T-cell (primary cell): ENCODE measurements at regions not wholly inside any gene's neighbourhood (a gene's known extent, or its start where the extent isn't known, plus 50 kb on each side); places are given as distances from the start of the nearest gene placed in this dataset.
"Not testable (repeated sequence)": the region's sequence is repeated elsewhere in the genome, so short reads cannot be mapped to it uniquely, and the experiment has no call there.

Experiments
- ATAC-seq, 4 experiments: fragments of 200-7000 bp in 3 of 4; fragments of 150-1000 bp in 1 of 4; cut with Tn5 transposase; replicated peaks in 1 of 4; 1 replicate in 3 of 4; 2 replicates in 1 of 4; pipeline ENCODE4 v1.10.0; 2021; ENCODE audit warnings: moderate library complexity in 3 of 4, mild to moderate bottlenecking in 2 of 4, moderate number of reproducible peaks in 1 of 4
- CTCF ChIA-PET, 2 donors: fragments of 300-600 bp; sonication (Branson Sonifier 250); formaldehyde crosslinking; loops; one replicate each; lab custom pipeline; 2022; ENCODE audit warnings: antibody characterized with exemption in 2 of 2; lab: Charles Lee
- POLR2A ChIA-PET, 2 donors: fragments of 300-600 bp; sonication (Branson Sonifier 250); formaldehyde crosslinking; loops; one replicate each; lab custom pipeline; 2022; ENCODE audit warnings: antibody characterized with exemption in 2 of 2; lab: Charles Lee
- DNase-seq, 35 experiments: peaks; one replicate each; pipeline versions ENCODE4 v3.0.0 to v3.0.0-alpha.2; 2013 to 2023
- H3K27ac ChIP-seq: one replicate; pipeline ENCODE4 v1.5.1; 2013; ENCODE audit warnings: low read length
- H3K27me3 ChIP-seq, 2 experiments: replicated peaks in 1 of 2; 1 replicate in 1 of 2; 2 replicates in 1 of 2; pipeline versions ENCODE4 v1.6.1 to v1.7.0; 2013; ENCODE audit warnings: low read length in 1 of 2, mixed read lengths in 1 of 2; ENCODE audit not compliant: control insufficient read depth in 2 of 2, insufficient read depth in 2 of 2; ENCODE audit errors: extremely low read depth in 1 of 2
- H3K36me3 ChIP-seq, 2 donors: 1 replicate in 1 of 2; 2 replicates in 1 of 2; pipeline versions ENCODE4 v1.6.1 to v1.7.0; 2013; ENCODE audit warnings: low read length in 1 of 2; ENCODE audit not compliant: control insufficient read depth in 2 of 2, insufficient read depth in 1 of 2; ENCODE audit errors: extremely low read depth in 1 of 2
- H3K4me1 ChIP-seq, 2 experiments: 1 replicate in 1 of 2; 2 replicates in 1 of 2; pipeline versions ENCODE4 v1.6.1 to v1.7.0; 2013; ENCODE audit warnings: low read length in 2 of 2, mixed read lengths in 1 of 2; ENCODE audit not compliant: insufficient read depth in 2 of 2, control insufficient read depth in 1 of 2; ENCODE audit errors: extremely low read depth in 1 of 2
- H3K4me3 ChIP-seq, 2 donors: 1 replicate in 1 of 2; 2 replicates in 1 of 2; pipeline versions ENCODE4 v1.5.1 to v1.7.0; 2013; ENCODE audit warnings: mild to moderate bottlenecking in 2 of 2, low read length in 1 of 2, moderate library complexity in 1 of 2; ENCODE audit not compliant: control insufficient read depth in 1 of 2; ENCODE audit errors: extremely low read depth in 1 of 2
- H3K9me3 ChIP-seq: 2 replicates; pipeline ENCODE4 v1.7.0; 2013
- H3K27ac Mint-ChIP-seq, 2 donors: one replicate each; pipeline ENCODE4 v1.8.0; 2020 to 2021; ENCODE audit warnings: mild to moderate bottlenecking in 2 of 2, mixed read lengths in 2 of 2
- H3K27me3 Mint-ChIP-seq, 2 donors: one replicate each; pipeline ENCODE4 v1.8.0; 2021 to 2022; ENCODE audit warnings: mixed read lengths in 2 of 2
- H3K36me3 Mint-ChIP-seq: one replicate; pipeline ENCODE4 v1.8.0; 2021; ENCODE audit warnings: mixed read lengths
- H3K4me1 Mint-ChIP-seq, 3 donors: one replicate each; pipeline ENCODE4 v1.8.0; 2020 to 2022; ENCODE audit warnings: mixed read lengths in 3 of 3, mild to moderate bottlenecking in 1 of 3
- H3K4me3 Mint-ChIP-seq, 3 donors: one replicate each; pipeline ENCODE4 v1.8.0; 2020 to 2022; ENCODE audit warnings: mild to moderate bottlenecking in 3 of 3, mixed read lengths in 3 of 3, moderate library complexity in 3 of 3
- H3K9me3 Mint-ChIP-seq, 3 donors: one replicate each; pipeline ENCODE4 v1.8.0; 2020 to 2022; ENCODE audit warnings: mixed read lengths in 3 of 3
- WGBS: methylation state at CpG from one replicate; pipeline ENCODE4 v1.1.5; 2013; ENCODE audit warnings: missing lambda C conversion rate; ENCODE audit not compliant: insufficient coverage; 5-methylcytosine and 5-hydroxymethylcytosine counted together

DNA sequence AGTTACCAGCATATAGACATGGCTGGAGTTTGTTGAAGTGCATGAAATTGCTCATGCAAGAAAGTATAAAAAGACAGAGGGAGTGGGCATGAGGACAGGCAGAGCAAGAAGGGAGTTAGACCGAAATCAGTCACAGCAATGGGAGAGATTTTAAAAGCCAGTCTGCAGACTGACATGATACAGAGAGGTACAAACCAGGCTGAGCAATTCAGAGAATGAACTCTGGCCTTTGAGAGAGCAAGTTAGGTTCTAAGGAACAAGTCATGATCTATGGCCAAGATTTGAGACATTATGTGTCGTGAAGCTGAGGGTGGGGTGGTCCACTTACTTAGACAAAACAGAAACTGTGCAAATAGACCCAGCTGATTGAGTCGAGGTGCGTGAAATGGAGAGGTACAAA, 93.4 kb upstream of the TSC22D1 start:
- Mint-ChIP-seq H3K4me1 (no peaks in the 10 kb centered on the region), H3K9me3 (no peaks in the 10 kb centered on the region), H3K4me3 (no peak overlapping the region), H3K27me3 (peaks cover 0 to 3% of the 10 kb centered on the region in 2 donors), H3K36me3 (no peaks in the 10 kb centered on the region), H3K27ac (no peak overlapping the region)
- DNase-seq (no peak), ATAC-seq (no peak)
- no peak overlapping the region for H3K27ac ChIP-seq
- 78% methylated on average over 4 of the region's 4 CpGs for WGBS
- ChIA-PET CTCF (no interaction called here), POLR2A (no interaction called here)
- H3K4me1 ChIP-seq: no peaks in the 10 kb centered on the region
- H3K36me3 ChIP-seq: no peaks in the 10 kb centered on the region
- peaks cover 0 to 4% of the 10 kb centered on the region in 2 experiments for H3K27me3 ChIP-seq
- no peaks in the 10 kb centered on the region for H3K9me3 ChIP-seq
- H3K4me3 ChIP-seq: no peak overlapping the region

DNA sequence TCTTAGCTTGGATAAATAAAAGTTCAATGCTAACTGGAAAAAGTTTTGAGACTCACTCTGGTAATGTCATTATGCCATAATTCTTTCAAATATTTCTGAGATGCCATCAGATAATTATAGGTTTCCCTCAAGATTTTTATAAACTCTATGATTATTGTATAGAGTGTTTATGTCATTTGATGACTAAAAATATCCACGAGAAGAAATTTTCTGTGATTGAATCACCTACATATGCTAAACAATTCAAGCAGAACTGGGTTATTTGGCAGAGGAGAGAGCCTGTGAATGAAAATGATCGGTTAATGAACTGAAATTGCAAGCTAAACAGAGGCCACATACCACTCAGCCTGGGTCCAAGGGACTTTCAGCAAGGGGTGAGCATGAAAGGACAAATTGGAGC, 92.6 kb upstream of the TSC22D1 start:
- no peaks in the 10 kb centered on the region for H3K9me3 Mint-ChIP-seq
- ChIA-PET CTCF (no interaction called here), POLR2A (no interaction called here)
- no peaks in the 10 kb centered on the region for H3K36me3 ChIP-seq
- ATAC-seq (no peak), DNase-seq (no peak)
- H3K4me1 Mint-ChIP-seq: no peaks in the 10 kb centered on the region
- no peaks in the 10 kb centered on the region for H3K4me1 ChIP-seq
- no peak overlapping the region for H3K27ac Mint-ChIP-seq
- peaks cover 0 to 4% of the 10 kb centered on the region in 2 donors for H3K27me3 Mint-ChIP-seq
- H3K36me3 Mint-ChIP-seq: no peaks in the 10 kb centered on the region
- H3K9me3 ChIP-seq: no peaks in the 10 kb centered on the region
- peaks cover 0 to 4% of the 10 kb centered on the region in 2 experiments for H3K27me3 ChIP-seq
- no peak overlapping the region for H3K27ac ChIP-seq
- no peak overlapping the region for H3K4me3 ChIP-seq
- 67% methylated on average over 1 of the region's 2 CpGs for WGBS
- no peak overlapping the region for H3K4me3 Mint-ChIP-seq

DNA sequence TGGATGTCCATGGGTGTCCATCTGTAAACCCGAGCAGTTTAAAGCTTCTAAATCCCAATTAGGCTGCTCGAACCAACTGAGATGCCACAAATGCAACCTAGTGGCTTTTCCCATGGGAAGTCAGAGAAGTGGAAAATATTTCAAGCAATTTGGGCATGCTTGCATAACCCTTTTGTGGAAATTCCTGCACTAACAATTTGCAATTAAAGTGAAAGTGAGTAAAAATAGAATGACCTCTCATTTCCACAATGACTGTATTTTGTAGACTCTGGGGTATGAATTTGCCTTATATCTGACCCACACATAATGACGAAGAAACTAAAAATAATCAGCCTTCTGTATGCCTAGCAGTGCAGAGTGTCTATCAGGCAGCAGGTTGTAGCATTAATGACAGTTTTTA, 91.8 kb upstream of the TSC22D1 start:
- no peaks in the 10 kb centered on the region for H3K36me3 Mint-ChIP-seq
- no peaks in the 10 kb centered on the region for H3K4me1 Mint-ChIP-seq
- H3K9me3 Mint-ChIP-seq: no peaks in the 10 kb centered on the region
- DNase-seq (no peak), ATAC-seq (no peak)
- Histone ChIP-seq H3K36me3 (no peaks in the 10 kb centered on the region), H3K4me3 (no peak overlapping the region), H3K4me1 (no peaks in the 10 kb centered on the region), H3K9me3 (no peaks in the 10 kb centered on the region), H3K27me3 (peaks cover 0 to 4% of the 10 kb centered on the region in 2 experiments), H3K27ac (no peak overlapping the region)
- ChIA-PET CTCF (no interaction called here), POLR2A (no interaction called here)
- peaks cover 3 to 7% of the 10 kb centered on the region in 2 donors for H3K27me3 Mint-ChIP-seq
- H3K27ac Mint-ChIP-seq: no peak overlapping the region
- WGBS: 90% methylated on average over 2 of the region's 3 CpGs
- no peak overlapping the region for H3K4me3 Mint-ChIP-seq

DNA sequence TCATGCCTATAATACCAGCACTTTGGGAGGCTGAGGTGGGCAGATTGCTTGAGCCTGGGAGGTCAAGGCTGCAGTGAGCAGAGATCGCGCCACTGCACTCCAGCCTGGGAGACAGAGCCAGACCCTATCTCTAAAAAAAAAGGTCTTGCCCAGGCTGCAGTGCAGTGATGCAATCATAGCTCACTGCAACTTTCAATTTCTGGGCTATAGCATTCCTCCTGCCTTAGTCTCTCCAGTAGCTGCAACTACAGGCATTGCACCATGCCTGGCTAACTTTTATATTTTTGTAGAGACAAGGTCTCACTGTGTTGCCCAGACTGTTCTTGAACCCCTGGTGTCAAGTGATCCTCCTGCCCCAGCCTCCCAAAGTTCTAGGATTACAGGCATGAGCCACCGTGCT, 90.4 kb upstream of the TSC22D1 start:
- H3K27me3 ChIP-seq, H3K4me1 Mint-ChIP-seq, CTCF ChIA-PET, H3K36me3 Mint-ChIP-seq, H3K36me3 ChIP-seq, H3K4me1 ChIP-seq, H3K4me3 ChIP-seq, DNase-seq, H3K9me3 ChIP-seq, ATAC-seq, POLR2A ChIA-PET, H3K4me3 Mint-ChIP-seq, H3K9me3 Mint-ChIP-seq, H3K27me3 Mint-ChIP-seq, H3K27ac ChIP-seq, H3K27ac Mint-ChIP-seq: not testable (repeated sequence)
- no CpG with 5 or more reads among the region's 3 CpGs for WGBS

DNA sequence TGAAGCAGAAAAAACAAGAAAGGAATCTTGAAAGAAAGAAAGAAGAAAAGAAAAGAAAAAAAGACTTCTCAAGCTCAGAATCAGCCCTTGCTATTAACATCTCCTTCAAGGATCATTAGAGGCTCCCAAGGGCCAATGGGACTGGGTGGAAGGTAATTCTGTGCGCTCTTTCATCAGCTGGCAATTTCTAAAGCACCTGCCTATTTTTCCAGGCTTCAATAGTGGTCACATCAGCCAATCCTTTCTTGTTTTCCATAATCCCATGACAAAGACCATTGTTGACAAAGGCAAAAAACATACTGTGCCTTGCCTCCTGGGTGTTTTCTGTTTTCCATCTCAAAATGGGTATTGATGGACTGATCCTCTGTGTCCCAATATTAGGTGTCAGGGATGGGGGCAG, 88.2 kb upstream of the TSC22D1 start:
- H3K27me3 Mint-ChIP-seq: peaks cover 11% of the 10 kb centered on the region in 2 donors
- H3K4me3 Mint-ChIP-seq: no peak overlapping the region
- no peak overlapping the region for H3K27ac ChIP-seq
- no CpG with 5 or more reads among the region's 1 CpG for WGBS
- H3K4me1 ChIP-seq: no peaks in the 10 kb centered on the region
- DNase-seq (no peak), ATAC-seq (no peak)
- CTCF ChIA-PET: no interaction called here
- no peaks in the 10 kb centered on the region for H3K4me1 Mint-ChIP-seq
- POLR2A ChIA-PET: no interaction called here
- no peaks in the 10 kb centered on the region for H3K36me3 Mint-ChIP-seq
- H3K36me3 ChIP-seq: no peaks in the 10 kb centered on the region
- H3K27me3 ChIP-seq: peaks cover 0 to 10% of the 10 kb centered on the region in 2 experiments
- H3K9me3 ChIP-seq: no peaks in the 10 kb centered on the region
- no peak overlapping the region for H3K4me3 ChIP-seq
- no peaks in the 10 kb centered on the region for H3K9me3 Mint-ChIP-seq
- H3K27ac Mint-ChIP-seq: no peak overlapping the region

DNA sequence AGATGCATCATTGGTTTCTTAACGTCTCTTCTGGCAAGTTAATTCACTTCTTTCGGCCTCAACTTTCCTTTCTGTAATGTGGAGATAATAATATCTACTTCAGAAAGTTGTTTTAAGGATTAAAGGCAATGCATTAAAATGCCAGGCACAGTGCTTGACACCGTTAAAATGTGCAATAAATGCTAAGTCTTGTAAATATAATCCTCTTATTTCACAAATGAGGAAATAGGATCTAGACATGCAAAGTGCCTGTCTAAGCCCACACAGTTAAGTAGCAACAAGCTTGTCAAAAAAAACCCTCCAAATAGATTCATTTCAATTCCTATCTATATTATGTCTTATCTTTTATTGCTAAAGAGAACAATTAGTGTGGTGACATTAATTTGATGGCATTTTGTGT, 86.4 kb upstream of the TSC22D1 start:
- POLR2A ChIA-PET: no interaction called here
- H3K36me3 Mint-ChIP-seq: no peaks in the 10 kb centered on the region
- DNase-seq (no peak), ATAC-seq (no peak)
- H3K27me3 ChIP-seq: peaks cover 0 to 10% of the 10 kb centered on the region in 2 experiments
- no peak overlapping the region for H3K27ac Mint-ChIP-seq
- no peaks in the 10 kb centered on the region for H3K9me3 Mint-ChIP-seq
- no peak overlapping the region for H3K27ac ChIP-seq
- H3K9me3 ChIP-seq: no peaks in the 10 kb centered on the region
- no peak overlapping the region for H3K4me3 ChIP-seq
- no peaks in the 10 kb centered on the region for H3K36me3 ChIP-seq
- no CpG with 5 or more reads among the region's 3 CpGs for WGBS
- H3K4me1 Mint-ChIP-seq: no peaks in the 10 kb centered on the region
- H3K4me1 ChIP-seq: no peaks in the 10 kb centered on the region
- CTCF ChIA-PET: interaction anchor here in 1 of 2 donors (0.6 kb wide), 1 partner anchor 179 kb away, joined by 4 read pairs; no protein-coding TSS in a partner anchor
- no peak overlapping the region for H3K4me3 Mint-ChIP-seq
- H3K27me3 Mint-ChIP-seq: peaks cover 11% of the 10 kb centered on the region in 2 donors

DNA sequence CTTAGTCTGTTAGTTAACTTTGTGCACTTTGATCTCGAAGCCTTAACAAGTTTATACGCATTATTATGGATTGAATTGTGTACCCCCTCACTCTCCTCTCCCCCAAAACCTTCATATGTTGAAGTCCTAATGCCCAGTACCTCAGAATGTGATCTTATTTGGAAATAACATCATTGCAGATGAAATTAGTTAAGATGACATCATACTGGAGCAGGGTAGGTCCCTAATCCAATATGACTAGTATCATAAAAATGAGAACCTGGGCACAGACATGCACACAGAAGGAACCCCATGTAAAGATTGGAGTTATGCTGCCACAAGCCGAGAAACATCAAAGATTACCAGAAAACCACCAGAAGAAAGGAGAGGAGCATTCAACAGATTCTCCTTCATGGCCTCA, 85.8 kb upstream of the TSC22D1 start:
- WGBS: no CpG with 5 or more reads among the region's 3 CpGs
- H3K4me3 Mint-ChIP-seq: no peak overlapping the region
- ChIA-PET CTCF (interaction anchor here in 1 of 2 donors (0.6 kb wide), 1 partner anchor 178 kb away, joined by 4 read pairs; no protein-coding TSS in a partner anchor), POLR2A (no interaction called here)
- H3K4me1 ChIP-seq: no peaks in the 10 kb centered on the region
- no peak for DNase-seq
- peaks cover 11% of the 10 kb centered on the region in 2 donors for H3K27me3 Mint-ChIP-seq
- ATAC-seq: no peak
- no peaks in the 10 kb centered on the region for H3K36me3 Mint-ChIP-seq
- H3K36me3 ChIP-seq: no peaks in the 10 kb centered on the region
- H3K4me1 Mint-ChIP-seq: no peaks in the 10 kb centered on the region
- no peak overlapping the region for H3K27ac ChIP-seq
- H3K27me3 ChIP-seq: peaks cover 0 to 10% of the 10 kb centered on the region in 2 experiments
- no peak overlapping the region for H3K4me3 ChIP-seq
- H3K27ac Mint-ChIP-seq: no peak overlapping the region
- H3K9me3 Mint-ChIP-seq: no peaks in the 10 kb centered on the region
- no peaks in the 10 kb centered on the region for H3K9me3 ChIP-seq
